Neuronal stem cell (in vitro differentiated cells): ENCODE measurements at regions not wholly inside any gene's neighbourhood (a gene's known extent, or its start where the extent isn't known, plus 50 kb on each side); places are given as distances from the start of the nearest gene placed in this dataset.
"Not testable (repeated sequence)": the region's sequence is repeated elsewhere in the genome, so short reads cannot be mapped to it uniquely, and the experiment has no call there.

Source experiments
- DNase-seq: peaks from one replicate; pipeline ENCODE4 v3.0.0-alpha.2; 2013; ENCODE audit warnings: low spot score
- H2AFZ ChIP-seq: one replicate; pipeline ENCODE4 v1.6.1; 2013; ENCODE audit warnings: mild to moderate bottlenecking, low read length, inconsistent platforms
- H2AK5ac ChIP-seq: 2 replicates; pipeline ENCODE4 v1.6.1; 2013; ENCODE audit warnings: low read depth, mild to moderate bottlenecking, inconsistent platforms, low read length, moderate library complexity, mixed read lengths
- H2BK120ac ChIP-seq: 2 replicates; pipeline ENCODE4 v1.6.1; 2013; ENCODE audit warnings: low read depth, mild to moderate bottlenecking, inconsistent platforms, low read length, moderate library complexity, mixed read lengths
- H2BK12ac ChIP-seq: one replicate; pipeline ENCODE4 v1.6.1; 2013; ENCODE audit warnings: low read length, inconsistent platforms
- H2BK15ac ChIP-seq: 2 replicates; pipeline ENCODE4 v1.6.1; 2013; ENCODE audit warnings: mild to moderate bottlenecking, low read length, inconsistent platforms, mixed read lengths
- H2BK5ac ChIP-seq: one replicate; pipeline ENCODE4 v1.6.1; 2013; ENCODE audit warnings: inconsistent platforms, mild to moderate bottlenecking, low read length, moderate library complexity
- H3K14ac ChIP-seq: one replicate; pipeline ENCODE4 v1.6.1; 2013; ENCODE audit warnings: low read length, inconsistent platforms
- H3K18ac ChIP-seq: 2 replicates; pipeline ENCODE4 v1.6.1; 2013; ENCODE audit warnings: low read length, inconsistent platforms
- H3K23ac ChIP-seq: 2 replicates; pipeline ENCODE4 v1.6.1; 2013; ENCODE audit warnings: low read depth, mild to moderate bottlenecking, mixed read lengths, low read length, inconsistent platforms; ENCODE audit not compliant: poor library complexity
- H3K27ac ChIP-seq: replicated peaks from 3 replicates; pipeline ENCODE4 v1.5.1; 2013; ENCODE audit warnings: low read length, inconsistent platforms
- H3K27me3 ChIP-seq, 3 experiments: 2 replicates each; pipeline ENCODE4 v1.6.1; 2013; ENCODE audit warnings: low read length in 3 of 3, mild to moderate bottlenecking in 2 of 3, inconsistent platforms in 1 of 3, low read depth in 1 of 3, mixed read lengths in 1 of 3, moderate library complexity in 1 of 3; ENCODE audit not compliant: control insufficient read depth in 3 of 3, insufficient read depth in 3 of 3
- H3K36me3 ChIP-seq, 2 donors: replicated peaks in 1 of 2; 2 replicates each; pipeline ENCODE4 v1.6.1; 2013; ENCODE audit warnings: low read length in 2 of 2; ENCODE audit not compliant: control insufficient read depth in 2 of 2, insufficient read depth in 2 of 2
- H3K4ac ChIP-seq: 2 replicates; pipeline ENCODE4 v1.6.1; 2013; ENCODE audit warnings: inconsistent platforms, mild to moderate bottlenecking, low read length, moderate library complexity
- H3K4me1 ChIP-seq, 2 donors: 1 replicate in 1 of 2; 2 replicates in 1 of 2; pipeline ENCODE4 v1.6.1; 2013; ENCODE audit warnings: low read length in 2 of 2, low read depth in 1 of 2; ENCODE audit not compliant: control insufficient read depth in 2 of 2, insufficient read depth in 1 of 2
- H3K4me2 ChIP-seq: one replicate; pipeline ENCODE4 v1.6.1; 2013; ENCODE audit warnings: mild to moderate bottlenecking, low read length, inconsistent platforms; ENCODE audit not compliant: insufficient read depth, poor library complexity, severe bottlenecking
- H3K4me3 ChIP-seq, 2 donors: 2 replicates each; pipeline ENCODE4 v1.5.1; 2013; ENCODE audit warnings: low read length in 2 of 2, mild to moderate bottlenecking in 2 of 2, inconsistent platforms in 1 of 2, moderate library complexity in 1 of 2
- H3K79me1 ChIP-seq: one replicate; pipeline ENCODE4 v1.6.1; 2013; ENCODE audit warnings: low read depth, mild to moderate bottlenecking, inconsistent platforms, low read length, moderate library complexity
- H3K9ac ChIP-seq: one replicate; pipeline ENCODE4 v1.6.1; 2013; ENCODE audit warnings: mild to moderate bottlenecking, low read depth, low read length, inconsistent platforms; ENCODE audit not compliant: poor library complexity
- H3K9me3 ChIP-seq, 2 donors: replicated peaks in 1 of 2; 2 replicates each; pipeline versions ENCODE3 to v1.6.1; 2013; ENCODE audit warnings: low read length in 2 of 2, mild to moderate bottlenecking in 2 of 2, inconsistent platforms in 1 of 2, low read depth in 1 of 2, mixed read lengths in 1 of 2, moderate library complexity in 1 of 2; ENCODE audit not compliant: control insufficient read depth in 2 of 2, insufficient read depth in 1 of 2
- H4K8ac ChIP-seq: one replicate; pipeline ENCODE4 v1.6.1; 2013; ENCODE audit warnings: low read depth, mild to moderate bottlenecking, inconsistent platforms, low read length, moderate library complexity
- H4K91ac ChIP-seq: one replicate; pipeline ENCODE4 v1.6.1; 2013; ENCODE audit warnings: low read length, low read depth, mild to moderate bottlenecking, inconsistent platforms; ENCODE audit not compliant: poor library complexity
- WGBS, 2 donors: extraction: QIAGEN DNeasy Blood & Tissue Kit; methylation state at CpG; one replicate each; pipeline ENCODE4 v1.1.7; 2013; ENCODE audit warnings: missing lambda C conversion rate in 2 of 2, mixed read lengths in 1 of 2; ENCODE audit not compliant: insufficient read length in 2 of 2, insufficient replicate concordance in 1 of 2; ENCODE audit errors: extremely low coverage in 2 of 2; 5-methylcytosine and 5-hydroxymethylcytosine counted together

GRCh38 chr1:143842058-143842457 is 129.7 kb downstream of the FAM72C start:
- not testable (repeated sequence) for H3K9me3 ChIP-seq, H3K4me2 ChIP-seq, H3K14ac ChIP-seq, H2BK12ac ChIP-seq, H3K23ac ChIP-seq, H2BK15ac ChIP-seq, H3K27ac ChIP-seq, H3K4me3 ChIP-seq, H3K36me3 ChIP-seq, DNase-seq, H2AFZ ChIP-seq, H3K79me1 ChIP-seq, H3K4ac ChIP-seq, H4K91ac ChIP-seq, H4K8ac ChIP-seq, H2BK120ac ChIP-seq, H2AK5ac ChIP-seq, H3K27me3 ChIP-seq, H3K9ac ChIP-seq, H3K4me1 ChIP-seq, H2BK5ac ChIP-seq, H3K18ac ChIP-seq
- WGBS, 2 donors: no CpG with 5 or more reads among the region's 2 CpGs

- H3K4me3 ChIP-seq, H3K9me3 ChIP-seq, H3K14ac ChIP-seq, H3K4me2 ChIP-seq, H3K18ac ChIP-seq, H2AK5ac ChIP-seq, H3K27ac ChIP-seq, H2AFZ ChIP-seq, H3K9ac ChIP-seq, H2BK15ac ChIP-seq, H4K91ac ChIP-seq, H3K36me3 ChIP-seq, DNase-seq, H3K27me3 ChIP-seq, H2BK120ac ChIP-seq, H4K8ac ChIP-seq, H2BK12ac ChIP-seq, H3K4ac ChIP-seq, H3K23ac ChIP-seq, H3K4me1 ChIP-seq, H3K79me1 ChIP-seq, H2BK5ac ChIP-seq: not testable (repeated sequence)
- no CpG with 5 or more reads among the region's 32 CpGs for WGBS, 2 donors
Observed at GRCh38 chr1:143839182-143839581, 132.6 kb downstream of the FAM72C start.

- not testable (repeated sequence) for H2AFZ ChIP-seq, H2AK5ac ChIP-seq, H3K4me1 ChIP-seq, H3K27ac ChIP-seq, H3K79me1 ChIP-seq, H3K4ac ChIP-seq, H2BK12ac ChIP-seq, H4K8ac ChIP-seq, H3K27me3 ChIP-seq, H2BK5ac ChIP-seq, H3K36me3 ChIP-seq, DNase-seq, H3K4me3 ChIP-seq, H3K9me3 ChIP-seq, H4K91ac ChIP-seq, H2BK15ac ChIP-seq, H3K4me2 ChIP-seq, H3K23ac ChIP-seq, H3K18ac ChIP-seq, H3K9ac ChIP-seq, H2BK120ac ChIP-seq, H3K14ac ChIP-seq
- no CpG with 5 or more reads among the region's 21 CpGs for WGBS, 2 donors
Observed at GRCh38 chr1:143838598-143838929, 133.2 kb downstream of the FAM72C start.

- not testable (repeated sequence) for H3K23ac ChIP-seq, H2BK15ac ChIP-seq, H2BK12ac ChIP-seq, H2BK5ac ChIP-seq, H3K79me1 ChIP-seq, H3K9me3 ChIP-seq, H3K4ac ChIP-seq, H2BK120ac ChIP-seq, H3K18ac ChIP-seq, H4K91ac ChIP-seq, H3K9ac ChIP-seq, H3K36me3 ChIP-seq, H3K14ac ChIP-seq, H3K27me3 ChIP-seq, H3K4me2 ChIP-seq, H3K4me3 ChIP-seq, H4K8ac ChIP-seq, H3K4me1 ChIP-seq, H2AK5ac ChIP-seq, DNase-seq, H3K27ac ChIP-seq, H2AFZ ChIP-seq
- no CpG with 5 or more reads among the region's 25 CpGs for WGBS, 2 donors
Observed at GRCh38 chr1:143837924-143838597, 133.7 kb downstream of the FAM72C start.
